SU-DHL-6 (cell line): ENCODE measurements at regions not wholly inside any gene's neighbourhood (a gene's known extent, or its start where the extent isn't known, plus 50 kb on each side); places are given as distances from the start of the nearest gene placed in this dataset.

Experiments
- H2AFZ ChIP-seq: fragments of 200-600 bp; sonication (generic); 2 replicates; pipeline ENCODE4 v1.6.1; 2014; ENCODE audit warnings: low read depth, mild to moderate bottlenecking, moderate library complexity, mixed read lengths, antibody characterized with exemption, low read length; ENCODE audit not compliant: severe bottlenecking
- H3F3A ChIP-seq: fragments of 200-600 bp; shearing (Covaris generic); 2 replicates; pipeline ENCODE4 v1.6.0; 2016; ENCODE audit warnings: antibody characterized with exemption, mild to moderate bottlenecking; ENCODE audit not compliant: insufficient read depth
- H3K27ac ChIP-seq: fragments of 200-600 bp; sonication (generic); 2 replicates; pipeline ENCODE4 v1.5.1; 2016; ENCODE audit warnings: low read depth, mild to moderate bottlenecking, low read length, moderate library complexity, mixed read lengths
- H3K27me3 ChIP-seq: fragments of 200-600 bp; sonication (generic), shearing (Covaris generic); 2 replicates; pipeline ENCODE4 v1.6.0; 2014; ENCODE audit warnings: mild to moderate bottlenecking, low read length
- H3K36me3 ChIP-seq: fragments of 200-600 bp; sonication (generic); 2 replicates; pipeline ENCODE4 v1.6.1; 2014; ENCODE audit warnings: mild to moderate bottlenecking, low read length, mixed read lengths
- H3K4me2 ChIP-seq: fragments of 300-600, 200-600 bp; shearing (Covaris generic), sonication (generic); 2 replicates; pipeline ENCODE4 v1.6.0; 2014; ENCODE audit warnings: low read length, low read depth, mild to moderate bottlenecking; ENCODE audit not compliant: poor library complexity, severe bottlenecking
- H3K4me3 ChIP-seq: fragments of 200-600 bp; sonication (generic); 2 replicates; pipeline ENCODE4 v1.5.1; 2014; ENCODE audit warnings: antibody characterized with exemption, low read length, mild to moderate bottlenecking, mixed read lengths; ENCODE audit not compliant: insufficient read depth, poor library complexity, severe bottlenecking
- H3K79me2 ChIP-seq: fragments of 200-600 bp; sonication (generic); 2 replicates; pipeline ENCODE4 v1.6.1; 2014; ENCODE audit warnings: mild to moderate bottlenecking, low read length, moderate library complexity; ENCODE audit not compliant: insufficient read depth
- H3K9ac ChIP-seq: fragments of 200-600 bp; sonication (generic); 2 replicates; pipeline ENCODE4 v1.7.0; 2014; ENCODE audit warnings: mild to moderate bottlenecking, low read length
- H3K9me2 ChIP-seq: fragments of 200-600 bp; sonication (generic); replicated peaks from 2 replicates; pipeline ENCODE4 v1.6.1; 2014; ENCODE audit warnings: low read length; ENCODE audit not compliant: insufficient read depth
- H3K9me3 ChIP-seq: fragments of 200-600 bp; sonication (generic); 2 replicates; pipeline ENCODE4 v1.6.1; 2014; ENCODE audit warnings: low read length, mixed read lengths; ENCODE audit not compliant: insufficient read depth
- H4K20me1 ChIP-seq: fragments of 200-600 bp; sonication (generic); 2 replicates; pipeline ENCODE4 v1.6.1; 2014; ENCODE audit warnings: low read depth, mild to moderate bottlenecking, antibody characterized with exemption, low read length, moderate library complexity, mixed read lengths
- EZH2phosphoT487 ChIP-seq: fragments of 200-600 bp; sonication (generic), shearing (Covaris generic); conservative IDR thresholded peaks from 2 replicates; pipeline ENCODE4 v1.6.1; 2018; ENCODE audit warnings: mild to moderate bottlenecking, antibody characterized with exemption, low read length, moderate library complexity, mixed read lengths
- TF ChIP-seq, protein P1 (sequence below): fragments of 200-600 bp; sonication (generic); IDR thresholded peaks from one replicate; pipeline ENCODE4 v1.5.1; 2017; ENCODE audit warnings: antibody characterized with exemption, mild to moderate bottlenecking, low read length, moderate library complexity; ENCODE audit not compliant: insufficient read depth, poor library complexity, severe bottlenecking

DNA sequence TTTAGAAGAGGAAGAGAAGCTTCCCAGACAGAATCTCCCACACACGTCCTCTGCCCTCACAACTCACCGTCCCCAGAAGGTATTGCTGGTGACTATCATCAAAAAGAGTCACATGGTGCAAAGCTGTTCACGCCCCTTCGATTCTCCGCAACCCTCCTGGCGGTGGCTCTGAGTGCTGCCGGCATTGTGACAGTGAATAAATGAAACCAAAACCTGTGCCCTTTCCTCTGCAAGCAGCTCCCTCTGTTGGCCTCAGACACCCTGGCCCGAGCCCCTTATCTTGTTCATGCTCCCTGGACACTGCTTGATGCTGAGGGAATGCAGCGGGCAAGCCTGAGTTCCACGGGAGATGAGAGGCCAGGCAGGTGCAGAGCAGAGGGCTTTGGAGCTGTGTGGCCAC is 510.3 kb downstream of the NPHP4 start:
- Histone ChIP-seq H3K27ac (no peak overlapping the region), H3K4me3 (no peak overlapping the region), H3F3A (no peaks in the 10 kb centered on the region), H3K27me3 (no peaks in the 10 kb centered on the region), H2AFZ (no peak overlapping the region), H3K36me3 (no peaks in the 10 kb centered on the region), H3K9me3 (no peaks in the 10 kb centered on the region), H3K79me2 (no peaks in the 10 kb centered on the region), H3K4me2 (no peak overlapping the region), H4K20me1 (no peaks in the 10 kb centered on the region), H3K9ac (no peak overlapping the region), H3K9me2 (no peaks in the 10 kb centered on the region)
- TF ChIP-seq EZH2phosphoT487: no peak
- TF ChIP-seq, protein P1, sequence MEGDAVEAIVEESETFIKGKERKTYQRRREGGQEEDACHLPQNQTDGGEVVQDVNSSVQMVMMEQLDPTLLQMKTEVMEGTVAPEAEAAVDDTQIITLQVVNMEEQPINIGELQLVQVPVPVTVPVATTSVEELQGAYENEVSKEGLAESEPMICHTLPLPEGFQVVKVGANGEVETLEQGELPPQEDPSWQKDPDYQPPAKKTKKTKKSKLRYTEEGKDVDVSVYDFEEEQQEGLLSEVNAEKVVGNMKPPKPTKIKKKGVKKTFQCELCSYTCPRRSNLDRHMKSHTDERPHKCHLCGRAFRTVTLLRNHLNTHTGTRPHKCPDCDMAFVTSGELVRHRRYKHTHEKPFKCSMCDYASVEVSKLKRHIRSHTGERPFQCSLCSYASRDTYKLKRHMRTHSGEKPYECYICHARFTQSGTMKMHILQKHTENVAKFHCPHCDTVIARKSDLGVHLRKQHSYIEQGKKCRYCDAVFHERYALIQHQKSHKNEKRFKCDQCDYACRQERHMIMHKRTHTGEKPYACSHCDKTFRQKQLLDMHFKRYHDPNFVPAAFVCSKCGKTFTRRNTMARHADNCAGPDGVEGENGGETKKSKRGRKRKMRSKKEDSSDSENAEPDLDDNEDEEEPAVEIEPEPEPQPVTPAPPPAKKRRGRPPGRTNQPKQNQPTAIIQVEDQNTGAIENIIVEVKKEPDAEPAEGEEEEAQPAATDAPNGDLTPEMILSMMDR: no peak

DNA sequence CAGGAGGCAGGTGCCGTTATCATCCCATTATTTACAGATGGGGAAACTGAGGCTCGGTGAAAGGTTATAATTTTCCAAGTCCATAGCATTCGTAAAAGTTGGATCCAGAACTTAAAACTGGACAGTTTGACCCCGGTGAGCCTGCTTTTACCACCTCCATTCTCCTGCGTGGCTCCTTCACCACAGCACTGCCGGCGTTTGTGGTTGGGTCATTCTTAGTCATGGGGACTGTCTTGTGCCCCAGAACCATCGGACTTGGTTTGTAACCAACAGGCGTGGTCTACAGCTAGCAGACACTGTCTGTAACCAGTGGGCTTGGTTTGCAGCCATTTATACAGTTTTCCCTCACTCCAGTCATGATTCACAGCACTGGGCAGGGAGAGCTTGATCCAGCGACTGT is 511.3 kb downstream of the NPHP4 start:
- Histone ChIP-seq H3F3A (no peaks in the 10 kb centered on the region), H3K9me3 (no peaks in the 10 kb centered on the region), H3K4me2 (no peak overlapping the region), H4K20me1 (no peaks in the 10 kb centered on the region), H3K9ac (no peak overlapping the region), H3K4me3 (no peak overlapping the region), H3K79me2 (no peaks in the 10 kb centered on the region), H2AFZ (no peak overlapping the region), H3K27ac (no peak overlapping the region), H3K9me2 (no peaks in the 10 kb centered on the region), H3K27me3 (no peaks in the 10 kb centered on the region), H3K36me3 (no peaks in the 10 kb centered on the region)
- TF ChIP-seq, protein P1: no peak
- no peak for TF ChIP-seq EZH2phosphoT487

DNA sequence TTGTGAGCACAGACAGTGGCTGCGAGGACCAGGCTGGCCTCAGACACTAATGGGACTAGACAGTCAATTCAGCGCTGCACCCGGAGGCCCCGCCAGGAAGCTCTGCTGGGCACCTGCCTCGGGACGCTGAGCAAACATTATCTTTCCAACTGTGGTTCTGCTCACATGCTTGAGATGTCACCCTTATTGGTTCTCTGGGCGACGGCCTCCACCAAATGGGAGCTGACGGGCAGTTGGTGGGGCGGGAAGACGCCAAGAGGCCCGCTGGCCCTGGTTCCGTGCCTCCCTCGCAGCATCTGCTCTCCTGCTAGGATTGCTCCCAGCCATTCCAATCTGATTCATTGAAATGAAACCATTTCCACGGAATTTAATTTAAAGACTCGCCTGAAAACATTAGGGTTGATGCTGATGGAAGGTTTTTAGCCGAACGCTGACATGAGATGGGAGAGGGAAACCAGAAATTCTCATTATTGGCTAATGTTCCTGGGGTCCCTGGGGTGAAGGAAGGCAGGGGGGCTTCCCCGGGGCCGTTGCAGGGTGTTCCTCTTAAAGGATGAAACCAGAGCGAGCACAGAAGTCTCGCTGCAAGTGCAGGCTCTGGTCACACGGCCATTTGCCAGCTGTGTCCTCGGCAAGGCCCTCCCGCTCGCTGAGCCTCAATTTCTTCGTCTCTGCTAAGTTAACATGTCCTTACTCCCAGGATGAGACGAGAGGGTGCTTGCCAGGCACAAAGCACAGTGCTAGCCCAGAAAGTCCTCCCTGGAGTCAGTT is 512.2 kb downstream of the NPHP4 start:
- H3K9me2 ChIP-seq: no peaks in the 10 kb centered on the region
- no peaks in the 10 kb centered on the region for H3F3A ChIP-seq
- no peaks in the 10 kb centered on the region for H3K36me3 ChIP-seq
- no peak overlapping the region for H3K4me2 ChIP-seq
- H3K27me3 ChIP-seq: no peaks in the 10 kb centered on the region
- no peak overlapping the region for H2AFZ ChIP-seq
- H4K20me1 ChIP-seq: no peaks in the 10 kb centered on the region
- H3K79me2 ChIP-seq: no peaks in the 10 kb centered on the region
- H3K9me3 ChIP-seq: no peaks in the 10 kb centered on the region
- TF ChIP-seq, protein P1: no peak
- TF ChIP-seq EZH2phosphoT487: no peak
- no peak overlapping the region for H3K9ac ChIP-seq
- H3K4me3 ChIP-seq: no peak overlapping the region
- no peak overlapping the region for H3K27ac ChIP-seq
